Suppressor macrophage (primary cell): ENCODE measurements at regions not wholly inside any gene's neighbourhood (a gene's known extent, or its start where the extent isn't known, plus 50 kb on each side); places are given as distances from the start of the nearest gene placed in this dataset.

Experiments
- DNase-seq, 4 experiments: peaks; one replicate each; pipeline ENCODE4 v3.0.0-alpha.2; 2020 to 2022

DNA sequence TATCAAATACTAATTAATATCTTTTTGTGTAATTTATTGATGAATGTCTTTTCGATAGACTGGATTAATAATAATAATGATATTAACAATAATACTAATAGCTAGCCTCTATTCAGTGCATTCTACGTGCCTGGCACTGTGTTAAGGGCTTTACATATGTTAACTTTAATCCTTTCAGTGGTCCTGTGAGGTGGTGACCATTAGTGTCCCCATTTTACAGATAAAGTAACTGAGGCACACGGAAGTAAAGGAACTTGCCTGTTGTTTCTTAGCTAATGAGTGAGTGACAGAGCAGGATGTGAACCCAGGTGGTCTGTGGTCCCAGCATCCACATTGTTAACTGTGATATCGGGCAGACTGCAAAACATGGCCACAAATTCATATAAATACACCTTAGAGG lies 335.7 kb upstream of the PROX1 start:
- no peak for DNase-seq

DNA sequence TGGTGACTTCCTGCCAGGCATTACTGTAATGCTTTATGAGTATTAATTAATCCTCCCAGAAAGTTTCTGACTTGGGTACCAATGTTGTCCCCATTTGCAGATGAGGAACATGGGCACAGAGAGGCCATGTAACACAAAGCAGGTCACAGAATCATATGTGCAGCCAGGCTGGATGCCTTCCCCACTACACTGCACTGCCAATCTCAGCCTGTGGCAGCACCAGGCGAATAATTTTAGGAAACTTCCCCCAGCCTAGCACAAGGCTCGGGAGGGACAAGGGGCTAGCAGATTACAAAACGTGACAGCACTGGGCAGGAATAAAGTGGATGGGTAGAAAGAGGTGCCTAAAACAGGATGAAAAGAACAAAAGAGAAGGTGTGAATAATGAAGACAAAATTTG lies 331.7 kb upstream of the PROX1 start:
- no peak for DNase-seq

DNA sequence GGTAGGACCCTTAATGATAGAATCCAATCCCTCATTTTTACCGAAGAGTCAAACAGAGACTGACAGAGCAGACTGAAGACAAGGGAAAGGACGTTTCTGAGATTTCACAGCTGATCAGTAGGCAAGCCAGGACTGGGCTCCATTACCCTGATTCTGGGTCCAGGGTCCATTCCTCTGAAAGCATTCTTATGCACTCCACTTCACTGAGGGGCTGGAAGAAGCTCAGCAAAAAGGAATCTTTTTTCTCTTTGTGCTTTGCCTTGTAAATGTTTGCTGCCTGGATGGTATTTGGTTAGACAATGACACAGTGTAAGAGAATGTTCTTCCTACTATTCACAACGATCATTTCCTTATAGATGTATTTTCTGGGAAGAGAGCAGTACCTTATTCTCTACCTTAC lies 331.3 kb upstream of the PROX1 start:
- DNase-seq: no peak

DNA sequence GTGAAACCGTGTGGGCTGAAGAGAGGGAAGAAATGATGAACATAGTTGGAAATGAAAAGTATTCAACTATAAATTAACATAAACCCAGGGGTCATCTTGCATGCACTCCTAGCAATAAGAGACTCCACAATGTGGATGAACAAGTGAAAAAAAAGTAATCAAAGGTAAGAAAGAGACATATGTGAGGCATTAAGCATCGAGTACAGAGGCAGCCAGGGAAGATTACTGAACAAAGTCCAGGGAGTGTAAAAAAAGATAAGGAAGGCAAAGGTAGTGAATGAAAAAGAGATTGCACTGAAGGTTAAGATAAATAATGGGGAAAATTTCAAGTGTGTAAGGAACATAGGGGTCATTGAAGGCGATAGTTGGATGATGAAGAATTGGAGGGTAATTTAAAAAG lies 330.8 kb upstream of the PROX1 start:
- DNase-seq: no peak

DNA sequence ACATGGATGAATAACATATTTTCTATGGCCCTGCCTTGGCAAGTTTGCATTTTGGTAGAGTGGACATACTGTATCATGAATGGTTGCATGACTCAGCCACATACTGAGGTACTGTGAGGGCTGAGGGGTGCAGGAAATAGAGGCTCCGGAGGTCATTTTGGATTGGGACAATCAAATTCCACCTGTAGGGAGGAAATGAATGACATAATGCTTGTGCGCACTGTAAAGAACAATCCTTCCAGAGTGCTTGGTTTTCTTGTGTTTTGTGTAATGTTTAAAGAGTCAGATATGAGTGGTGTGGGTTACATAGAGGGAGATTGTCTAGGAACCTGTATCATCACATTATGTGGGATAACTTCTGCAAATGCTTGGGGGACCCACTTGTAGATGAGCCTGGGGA lies 329.9 kb upstream of the PROX1 start:
- DNase-seq: no peak

DNA sequence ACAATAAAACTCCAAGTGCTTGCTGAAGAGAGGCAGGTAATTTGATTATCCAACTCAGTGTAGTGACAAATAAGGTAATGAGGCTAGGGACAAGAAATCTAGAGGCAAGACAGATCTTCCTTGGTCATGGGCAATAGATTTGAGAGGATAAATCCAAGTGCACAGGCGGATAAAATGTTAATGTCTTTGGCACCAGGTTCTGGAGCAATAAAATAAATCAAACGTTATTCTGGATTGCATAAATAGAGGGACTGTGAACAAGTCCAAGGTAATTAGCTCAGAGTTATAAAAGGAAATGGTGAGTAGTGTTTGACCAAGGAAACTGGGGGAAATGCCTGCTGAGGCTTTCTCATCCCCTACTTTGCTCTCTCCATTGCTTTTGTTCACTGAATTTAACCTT lies 329.3 kb upstream of the PROX1 start:
- DNase-seq: no peak

DNA sequence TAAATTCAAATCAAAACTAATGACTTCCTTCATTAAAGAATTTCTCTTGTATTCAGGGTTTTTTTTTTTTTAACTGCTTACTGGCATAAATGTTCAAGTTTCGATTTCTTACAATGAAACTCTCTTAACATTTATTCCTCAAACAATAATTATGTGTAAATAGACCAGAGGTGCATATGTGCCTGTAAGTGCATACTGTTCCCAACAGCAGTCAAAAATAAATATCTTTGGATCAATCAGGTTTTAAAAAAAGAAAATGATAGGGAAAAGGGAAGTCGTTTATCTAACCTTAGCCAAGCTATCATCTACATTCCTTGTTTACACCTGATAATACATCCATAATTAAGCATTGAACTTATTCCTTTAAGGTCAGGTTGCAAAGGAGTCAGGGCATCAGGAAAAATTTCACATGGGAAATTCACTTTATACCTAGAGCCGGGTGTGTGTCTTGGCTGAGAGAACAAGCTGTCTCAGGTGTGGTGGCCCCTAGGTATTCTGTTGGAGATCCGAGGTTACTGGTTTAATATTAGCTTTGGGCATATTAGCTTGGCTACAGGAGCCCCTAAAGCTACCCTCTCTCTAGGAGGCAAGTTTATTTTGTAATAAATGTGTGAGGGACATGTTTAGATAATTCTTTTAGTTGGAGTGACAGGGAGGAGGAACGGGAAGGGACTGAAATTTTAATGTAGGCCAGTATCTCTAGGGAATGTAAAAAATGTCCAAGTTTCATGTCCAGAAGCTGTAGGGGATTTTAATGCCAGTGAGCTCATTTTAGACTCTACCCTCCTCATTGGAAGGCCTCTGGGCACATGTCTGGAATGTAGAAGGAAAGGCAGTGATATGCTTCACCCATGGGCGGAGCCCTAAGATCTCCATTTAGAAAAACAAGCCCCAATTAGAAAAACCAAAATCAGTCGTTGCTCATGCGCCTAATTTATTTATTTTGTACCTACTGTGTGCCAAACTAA lies 327.9 kb upstream of the PROX1 start:
- DNase-seq: no peak

DNA sequence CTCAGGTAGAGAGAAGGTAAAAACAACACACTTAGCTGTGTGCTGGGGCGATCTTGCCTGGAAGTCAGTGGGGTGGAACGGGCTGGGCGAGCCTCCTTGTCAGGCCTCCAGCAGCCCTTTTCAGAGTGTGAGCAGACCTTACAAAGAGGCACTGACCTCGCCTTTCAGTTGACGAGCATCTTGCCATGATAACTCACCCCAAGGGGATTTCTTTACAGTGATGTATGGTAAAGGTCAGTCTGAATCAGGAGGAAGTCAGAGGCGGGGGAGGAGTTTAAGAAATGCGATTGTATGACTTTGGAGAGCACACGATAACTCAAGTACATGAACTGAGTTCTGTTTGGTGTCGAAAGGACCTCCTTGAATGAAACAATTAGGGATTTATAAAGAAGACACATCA lies 326.5 kb upstream of the PROX1 start:
- no peak for DNase-seq

DNA sequence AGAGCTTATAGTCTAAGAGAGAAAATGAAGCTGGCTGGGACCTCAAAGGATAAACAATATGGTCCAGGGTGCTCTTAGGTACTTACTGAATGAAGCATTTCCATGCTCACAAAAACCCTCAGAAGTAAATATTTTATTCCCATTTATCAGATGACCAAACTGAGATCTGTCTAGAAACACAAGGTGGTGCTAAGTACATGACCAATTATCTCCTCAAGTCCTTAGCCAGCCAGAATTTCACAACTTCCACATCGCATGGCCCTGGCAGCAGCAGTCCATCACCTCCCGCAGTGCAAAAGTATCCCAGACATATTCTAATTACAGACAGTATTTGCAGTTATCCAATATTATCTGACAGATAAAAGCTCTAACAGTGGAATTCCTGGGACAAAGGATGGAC lies 321.7 kb upstream of the PROX1 start:
- no peak for DNase-seq

DNA sequence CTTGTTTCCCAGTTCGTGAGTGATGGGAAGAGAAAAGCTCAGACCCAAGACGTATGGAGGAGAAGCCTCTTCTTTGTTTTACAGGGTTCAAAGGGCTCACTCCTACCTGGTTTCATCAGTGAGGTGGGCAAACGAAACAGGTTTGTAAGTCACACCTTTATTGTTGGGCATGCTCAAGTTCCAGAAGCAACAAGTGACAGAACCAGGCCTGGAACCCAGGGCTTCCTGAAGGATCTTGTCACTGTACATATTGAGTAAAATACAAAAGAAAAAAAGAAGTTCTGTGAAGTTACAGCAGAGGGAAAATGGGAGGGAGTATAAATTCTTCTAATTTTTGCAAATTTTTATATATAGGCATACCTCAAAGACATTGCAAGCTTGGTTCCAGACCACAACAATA lies 320.9 kb upstream of the PROX1 start:
- no peak for DNase-seq

DNA sequence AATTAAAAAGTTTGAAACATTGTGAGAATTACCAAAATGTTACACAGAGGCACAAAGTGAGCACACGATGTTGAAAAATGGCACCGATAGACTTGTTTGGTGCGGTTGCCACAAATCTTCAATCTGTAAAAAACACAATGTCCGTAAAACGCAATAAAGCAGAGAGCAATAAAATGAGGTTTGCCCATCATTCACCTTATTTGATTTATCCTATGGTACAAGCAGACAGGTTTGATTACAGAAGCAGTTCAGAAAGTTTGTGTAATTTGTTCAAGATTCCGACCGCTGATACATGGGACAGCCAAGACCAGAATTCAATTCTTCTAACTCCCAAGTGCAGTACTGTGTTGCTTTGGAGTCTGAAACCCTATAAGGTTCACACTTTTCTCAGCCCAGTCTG lies 318.3 kb upstream of the PROX1 start:
- DNase-seq: no peak

DNA sequence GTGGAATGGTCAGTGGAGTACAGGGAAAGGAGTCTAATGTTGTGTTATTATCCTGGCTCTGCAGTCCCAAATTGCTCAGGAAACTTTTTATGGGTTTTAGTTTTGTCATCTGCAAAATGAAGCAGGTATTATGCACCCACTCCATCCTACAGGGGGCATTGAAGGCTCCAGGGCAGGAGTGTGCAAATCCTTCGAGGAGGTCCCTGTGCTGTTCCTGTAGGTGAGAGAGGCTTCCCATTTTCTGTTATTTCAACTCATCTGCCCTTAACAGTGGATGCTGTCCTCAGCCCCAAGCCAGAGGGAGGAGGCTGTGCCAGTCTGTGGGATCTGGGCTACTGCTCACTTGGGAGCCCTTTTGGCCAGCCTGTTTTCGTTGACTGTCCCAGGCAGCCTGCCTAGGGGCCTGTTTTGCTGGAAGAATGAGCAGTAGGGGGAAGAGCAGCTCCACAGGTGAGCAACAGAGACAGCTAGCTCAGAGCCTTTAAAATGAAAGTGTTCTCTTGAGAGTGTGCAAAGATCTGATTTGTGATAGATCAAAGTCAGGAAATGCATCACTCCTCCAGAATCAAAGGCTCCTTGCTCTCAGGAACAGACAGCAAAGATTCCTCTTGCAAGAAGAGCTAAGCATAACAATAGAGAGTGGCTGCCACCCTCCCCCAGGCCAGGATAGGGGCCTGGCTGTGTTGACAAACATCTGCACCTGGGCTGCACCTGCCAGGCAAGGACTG lies 317.6 kb upstream of the PROX1 start:
- no peak for DNase-seq

DNA sequence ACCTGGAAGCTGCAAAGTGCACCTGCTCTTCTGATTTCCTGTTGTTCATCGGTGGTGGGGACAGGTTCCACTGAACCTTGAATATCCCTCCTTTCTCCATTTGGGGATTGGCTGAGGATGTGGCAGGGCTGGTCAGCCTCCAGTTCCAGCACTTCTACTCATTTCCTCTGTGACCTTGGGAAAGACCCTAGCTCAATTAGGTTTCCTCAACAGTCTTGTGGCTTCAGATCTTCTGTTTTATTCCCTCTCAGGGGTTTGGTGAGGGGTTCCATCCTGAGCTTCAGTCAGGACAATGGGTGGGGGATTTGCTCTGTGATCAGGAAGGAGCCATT lies 317.1 kb upstream of the PROX1 start:
- DNase-seq: no peak

DNA sequence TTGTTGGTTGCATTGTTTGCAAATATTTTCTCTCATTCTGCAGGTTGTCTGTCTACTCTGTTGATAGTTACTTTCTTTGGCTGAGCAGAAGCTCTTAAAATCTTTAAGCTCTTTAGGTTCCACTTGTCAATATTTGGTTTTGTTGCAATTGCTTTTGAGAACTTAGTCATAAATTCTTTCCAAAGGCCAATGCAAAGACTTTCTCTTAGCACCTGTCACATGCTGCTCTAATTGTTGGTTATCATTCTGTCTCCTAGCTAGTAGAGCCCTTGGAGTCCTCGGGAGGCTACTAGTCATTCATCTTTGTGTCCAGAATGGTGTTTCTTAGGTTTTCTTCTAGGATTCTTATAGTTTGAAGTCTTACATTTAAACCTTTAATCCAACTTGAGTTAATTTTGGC lies 312.7 kb upstream of the PROX1 start:
- DNase-seq: no peak

DNA sequence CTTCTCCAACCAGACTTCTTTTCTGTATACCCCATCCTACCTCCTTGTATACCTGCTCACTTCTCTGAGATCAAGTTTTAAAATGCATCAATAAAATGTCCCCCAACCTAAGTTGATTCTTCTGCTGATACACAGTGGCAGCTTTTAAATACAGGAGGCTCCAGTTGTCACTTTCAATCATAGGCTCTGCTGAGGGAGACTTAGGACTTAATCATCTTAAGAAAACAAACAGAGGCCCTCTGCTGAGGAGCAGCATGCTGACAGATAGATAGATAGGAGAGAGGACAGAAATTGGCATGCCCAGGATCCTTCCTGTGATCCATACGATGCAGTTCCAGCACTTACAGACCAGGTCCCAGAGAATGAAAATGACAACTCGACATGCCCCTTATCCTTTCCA lies 311.0 kb upstream of the PROX1 start:
- DNase-seq: no peak

DNA sequence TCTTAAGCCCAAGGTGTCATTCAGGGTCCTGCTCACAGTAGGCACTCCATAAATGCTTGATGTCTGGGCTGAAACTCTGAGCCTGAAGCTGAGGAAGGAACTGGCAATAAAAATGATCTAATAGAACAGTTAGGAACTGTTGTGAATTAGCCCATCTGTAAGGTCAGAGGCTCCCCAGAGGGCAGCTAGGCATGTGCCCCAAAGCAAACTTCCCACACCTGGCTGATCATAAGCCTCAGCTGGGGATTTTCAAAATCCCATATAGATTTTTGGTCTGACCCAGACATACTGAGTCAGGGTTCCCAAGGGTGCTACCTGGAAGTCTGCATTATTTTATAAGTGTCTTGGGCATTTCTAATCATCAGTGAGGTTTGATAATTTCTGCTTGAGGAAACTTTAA lies 309.4 kb upstream of the PROX1 start:
- no peak for DNase-seq

DNA sequence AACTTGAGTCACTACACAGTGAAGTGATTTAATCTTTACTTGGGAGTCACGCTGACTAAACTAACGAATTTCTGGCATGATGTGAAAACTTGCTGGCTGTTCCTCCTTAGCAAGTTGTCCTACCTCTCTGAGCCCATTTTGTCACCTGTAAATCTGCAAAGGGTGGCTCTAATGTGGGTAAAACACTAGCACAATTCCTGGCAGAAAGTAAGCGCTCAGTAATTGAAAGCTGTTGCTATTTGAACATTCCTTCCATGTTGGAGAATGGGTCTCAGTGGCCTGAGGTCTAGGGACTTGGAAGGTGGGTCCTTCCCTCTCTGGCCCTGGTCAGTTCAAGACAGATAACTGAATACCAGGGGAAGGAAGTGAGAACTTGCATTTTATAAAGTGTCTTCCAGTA lies 309.0 kb upstream of the PROX1 start:
- no peak for DNase-seq

DNA sequence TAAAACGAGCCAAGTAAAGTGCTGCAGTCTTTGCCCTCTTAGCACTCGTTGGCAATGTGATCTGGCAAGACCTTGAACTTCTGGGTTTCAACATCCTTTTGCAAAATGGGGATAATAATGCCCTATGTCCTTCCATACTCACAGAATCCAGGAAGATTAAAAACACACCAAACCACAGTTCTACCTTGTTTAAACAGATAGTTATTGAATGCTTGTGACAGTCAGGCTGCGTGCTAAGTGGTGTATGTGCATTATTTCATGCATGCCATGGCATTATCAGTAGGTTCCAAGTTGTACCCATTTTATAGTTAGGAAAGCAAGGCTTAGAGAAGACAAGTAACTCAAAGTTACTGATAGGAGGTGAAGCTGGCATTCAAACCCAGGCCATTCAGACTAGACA lies 308.6 kb upstream of the PROX1 start:
- no peak for DNase-seq

DNA sequence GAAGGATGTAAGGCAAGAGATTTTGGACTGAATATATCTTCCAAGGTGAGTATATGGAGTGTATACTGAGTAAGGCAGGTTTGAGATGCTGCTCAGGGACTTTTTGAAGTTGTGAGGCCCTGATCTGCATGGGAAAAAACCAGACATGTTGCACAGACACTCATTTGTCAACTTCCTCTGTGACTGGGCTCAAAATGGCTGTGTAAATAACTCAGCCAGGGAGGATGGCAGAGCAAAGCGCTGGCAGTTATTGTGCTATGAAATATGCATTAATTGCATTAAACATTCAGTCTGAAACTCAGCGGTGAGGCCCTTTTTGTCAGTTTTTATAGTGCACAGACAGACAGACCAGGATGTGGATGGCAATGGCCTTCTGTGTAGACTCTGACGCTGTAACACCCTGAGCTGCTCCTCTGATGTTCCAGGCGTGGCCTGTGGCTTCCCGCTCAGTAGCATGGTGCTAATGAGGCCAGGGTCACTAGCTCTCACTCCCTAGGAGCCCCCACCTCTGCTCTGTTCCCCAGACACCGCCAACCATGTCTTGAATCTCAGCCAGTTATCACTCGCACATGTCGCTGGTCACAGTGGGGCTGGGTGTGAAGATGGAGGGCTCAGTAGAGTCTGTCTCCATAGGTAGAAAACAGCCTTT lies 307.0 kb upstream of the PROX1 start:
- no peak for DNase-seq

DNA sequence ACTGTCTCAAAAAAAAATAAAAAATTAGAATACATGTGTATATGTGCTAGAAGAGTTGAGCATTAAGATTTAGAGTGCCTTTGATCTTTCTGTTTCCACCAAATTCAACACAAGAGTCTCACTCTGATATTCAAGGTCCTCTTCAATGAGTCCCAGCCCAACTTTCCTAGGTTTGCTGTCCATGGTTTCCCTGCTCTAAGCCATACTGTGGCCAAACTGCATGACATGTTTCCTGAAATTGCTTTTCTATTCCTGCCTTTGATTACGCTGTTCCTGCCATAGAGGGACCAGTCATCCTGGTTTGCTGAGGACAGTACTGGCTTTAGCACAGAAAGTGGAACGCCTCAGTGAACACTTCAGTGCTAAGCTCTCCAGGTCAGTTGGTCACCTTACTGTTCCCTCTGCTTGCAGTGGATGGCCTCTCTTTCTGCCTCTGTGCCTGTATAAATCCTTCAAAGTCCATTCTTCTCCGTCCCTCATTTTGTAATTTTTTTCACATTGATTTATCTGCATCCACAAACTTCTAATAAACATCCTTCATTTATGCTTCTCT lies 305.9 kb upstream of the PROX1 start:
- DNase-seq: no peak

DNA sequence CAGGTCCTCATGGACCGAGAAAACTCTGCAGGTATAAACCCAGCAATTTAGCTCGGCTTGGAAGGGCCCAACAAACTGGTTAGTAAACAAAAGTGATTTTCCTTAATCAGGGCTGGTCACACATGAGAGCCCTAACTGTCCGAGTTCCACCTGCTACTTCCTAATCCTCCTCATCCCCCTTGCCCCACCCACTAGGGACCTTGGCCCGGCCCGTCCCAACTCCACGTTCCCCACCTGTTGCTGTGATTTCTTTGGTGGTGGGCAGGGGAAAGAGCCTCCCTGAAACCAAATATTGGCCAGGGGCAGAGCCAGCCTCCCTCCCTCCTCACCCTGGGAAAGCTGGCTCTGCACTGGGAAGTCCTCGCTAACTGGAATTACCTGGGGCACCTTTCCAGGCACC lies 304.2 kb upstream of the PROX1 start:
- DNase-seq: no peak

DNA sequence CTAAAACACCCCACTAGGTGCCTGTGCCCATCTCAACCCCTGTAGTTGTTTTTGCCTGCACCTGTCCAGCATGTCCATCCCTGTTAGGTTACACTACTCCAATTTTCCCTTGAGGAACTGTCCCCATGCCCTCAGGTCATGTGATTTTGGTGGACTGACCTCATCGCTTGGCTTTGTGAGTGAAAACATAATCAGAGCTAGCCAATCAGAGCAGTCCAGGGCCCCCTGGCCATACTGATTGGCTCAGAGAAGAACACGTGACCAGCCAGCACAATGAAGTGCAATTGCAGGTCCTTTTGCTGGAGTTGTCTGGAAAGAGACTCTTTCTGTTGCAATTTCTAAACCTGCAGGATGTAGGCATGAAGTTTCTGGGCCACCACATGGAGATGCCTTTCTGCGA lies 303.3 kb upstream of the PROX1 start:
- DNase-seq: no peak

DNA sequence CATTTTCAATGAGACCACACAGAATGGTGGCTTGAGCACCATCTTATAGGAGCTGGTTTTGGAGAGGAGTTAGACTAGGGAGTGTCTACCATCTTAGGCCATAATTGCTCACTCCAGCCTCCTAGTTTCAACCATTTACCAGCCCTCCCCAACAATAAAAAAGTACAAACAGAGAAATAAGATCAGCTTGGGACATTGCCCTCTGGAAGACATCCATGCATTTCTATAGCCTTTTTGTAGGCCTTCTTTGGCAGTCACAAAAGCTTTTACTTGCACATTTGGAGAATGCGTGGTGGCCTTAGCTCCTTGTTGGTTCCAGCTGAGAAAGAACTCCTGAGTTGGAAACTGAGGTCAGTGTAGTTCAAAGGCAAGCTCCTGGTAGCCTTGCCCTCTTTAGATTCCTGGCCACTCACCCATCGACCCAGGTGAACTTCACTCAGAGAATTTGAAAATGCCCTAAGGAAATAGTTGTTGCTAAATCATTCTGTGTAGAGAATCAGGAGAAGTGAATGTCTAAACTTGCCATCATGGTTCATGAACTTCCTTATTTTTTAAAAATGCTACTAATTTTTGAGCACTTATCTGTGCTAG lies 301.7 kb upstream of the PROX1 start:
- DNase-seq: no peak
